GM21526 (cell line): ENCODE measurements at regions not wholly inside any gene's neighbourhood (a gene's known extent, or its start where the extent isn't known, plus 50 kb on each side); places are given as distances from the start of the nearest gene placed in this dataset.
"Not testable (repeated sequence)": the region's sequence is repeated elsewhere in the genome, so short reads cannot be mapped to it uniquely, and the experiment has no call there.

Source experiments
- ATAC-seq: cut with Tn5 transposase; IDR thresholded peaks from one replicate; pipeline ENCODE4 v1.9.1; 2021; ENCODE audit warnings: moderate library complexity; ENCODE audit not compliant: unreplicated experiment, low FRiP score

- no peak for ATAC-seq
Measured at GRCh38 chr1:184889902-184890301, 84.4 kb downstream of the NIBAN1 start.

GRCh38 chr1:184889166-184889565, 85.1 kb downstream of the NIBAN1 start:
- ATAC-seq: no peak

GRCh38 chr1:184888505-184888904, 85.8 kb downstream of the NIBAN1 start:
- ATAC-seq: no peak

GRCh38 chr1:184882957-184883815, 91.1 kb downstream of the NIBAN1 start:
- ATAC-seq: no peak

GRCh38 chr1:184881941-184882913, 92.1 kb downstream of the NIBAN1 start:
- ATAC-seq: no peak

- ATAC-seq: no peak
Measured at GRCh38 chr1:184879876-184880557, 94.3 kb downstream of the NIBAN1 start.

- no peak for ATAC-seq
Measured at GRCh38 chr1:184878602-184879001, 95.7 kb downstream of the NIBAN1 start.

- no peak for ATAC-seq
Measured at GRCh38 chr1:184878002-184878401, 96.3 kb downstream of the NIBAN1 start.

- ATAC-seq: not testable (repeated sequence)
Measured at GRCh38 chr1:184876015-184876414, 98.3 kb downstream of the NIBAN1 start.

- ATAC-seq: no peak
Measured at GRCh38 chr1:184875218-184875617, 99.1 kb downstream of the NIBAN1 start.

GRCh38 chr1:184870319-184870718, 104.0 kb downstream of the NIBAN1 start:
- ATAC-seq: no peak

GRCh38 chr1:184867866-184868689, 106.2 kb downstream of the NIBAN1 start:
- no peak for ATAC-seq

GRCh38 chr1:184866991-184867788, 107.1 kb downstream of the NIBAN1 start:
- peak; percentile 93 for ATAC-seq

- peak; percentile 6 for ATAC-seq
Measured at GRCh38 chr1:184866586-184866985, 107.7 kb downstream of the NIBAN1 start.

- ATAC-seq: no peak
Measured at GRCh38 chr1:184865831-184866230, 108.5 kb downstream of the NIBAN1 start.

- ATAC-seq: no peak
Measured at GRCh38 chr1:184861755-184862336, 107.2 kb upstream of the EDEM3 start.

- ATAC-seq: peak; percentile 67
Measured at GRCh38 chr1:184860985-184861754, 106.5 kb upstream of the EDEM3 start.

- peak; percentile 6 for ATAC-seq
Measured at GRCh38 chr1:184860535-184860934, 105.9 kb upstream of the EDEM3 start.
